Liver (tissue), 8 donors: ENCODE measurements at regions not wholly inside any gene's neighbourhood (a gene's known extent, or its start where the extent isn't known, plus 50 kb on each side); places are given as distances from the start of the nearest gene placed in this dataset.
A peak's percentile ranks its signal among the peaks of the same experiment; 100 is the strongest.
"Not testable (repeated sequence)": the region's sequence is repeated elsewhere in the genome, so short reads cannot be mapped to it uniquely, and the experiment has no call there.

Source experiments
- DNase-seq: peaks from one replicate; pipeline ENCODE4 v3.0.0-alpha.2; 2017; ENCODE audit warnings: low spot score
- H3K27ac ChIP-seq, 2 donors: one replicate each; pipeline ENCODE4 v1.7.0; 2013; ENCODE audit warnings: inconsistent platforms in 2 of 2, low read length in 2 of 2, control low read depth in 1 of 2, low read depth in 1 of 2, mild to moderate bottlenecking in 1 of 2
- H3K27me3 ChIP-seq, 4 donors: one replicate each; pipeline versions ENCODE4 v1.6.1 to v1.7.0; 2013; ENCODE audit warnings: low read length in 3 of 4, inconsistent platforms in 1 of 4, mild to moderate bottlenecking in 1 of 4, moderate library complexity in 1 of 4; ENCODE audit not compliant: control insufficient read depth in 4 of 4, insufficient read depth in 4 of 4
- H3K36me3 ChIP-seq, 4 donors: one replicate each; pipeline versions ENCODE4 v1.6.1 to v1.7.0; 2013; ENCODE audit warnings: low read length in 3 of 4, mild to moderate bottlenecking in 3 of 4, low read depth in 1 of 4, moderate library complexity in 1 of 4; ENCODE audit not compliant: control insufficient read depth in 4 of 4, insufficient read depth in 3 of 4
- H3K4me1 ChIP-seq, 4 donors: one replicate each; pipeline versions ENCODE4 v1.6.1 to v1.7.0; 2013; ENCODE audit warnings: low read length in 3 of 4, mild to moderate bottlenecking in 3 of 4, moderate library complexity in 1 of 4; ENCODE audit not compliant: control insufficient read depth in 4 of 4, insufficient read depth in 4 of 4
- H3K4me3 ChIP-seq, 3 donors: one replicate each; pipeline versions ENCODE4 v1.6.1 to v1.7.0; 2013; ENCODE audit warnings: low read length in 3 of 3, control low read depth in 1 of 3, low read depth in 1 of 3, mild to moderate bottlenecking in 1 of 3
- H3K9ac ChIP-seq, 2 donors: one replicate each; pipeline ENCODE4 v1.7.0; 2013; ENCODE audit warnings: low read length in 2 of 2, mild to moderate bottlenecking in 2 of 2, moderate library complexity in 2 of 2, control low read depth in 1 of 2, low read depth in 1 of 2
- H3K9me3 ChIP-seq, 4 donors: one replicate each; pipeline versions ENCODE4 v1.6.1 to v1.7.0; 2013; ENCODE audit warnings: low read length in 3 of 4; ENCODE audit not compliant: control insufficient read depth in 4 of 4
- ATF3 ChIP-seq: IDR thresholded peaks from 2 replicates; pipeline ENCODE4 v1.6.1; 2016; ENCODE audit warnings: antibody characterized with exemption
- CTCF ChIP-seq: fragments of 150-350 bp; IDR thresholded peaks from 2 replicates; pipeline ENCODE4 v1.5.1; 2017; ENCODE audit warnings: improper control_type of control experiment, low read depth, low read length; ENCODE audit not compliant: missing input control
- EGR1 ChIP-seq, 2 donors: IDR thresholded peaks; 2 replicates each; pipeline ENCODE4 v1.6.1; 2016 to 2018; ENCODE audit warnings: antibody characterized with exemption in 2 of 2, low read depth in 2 of 2
- FOXA1 ChIP-seq: IDR thresholded peaks from 2 replicates; pipeline ENCODE4 v1.6.1; 2016; ENCODE audit warnings: antibody characterized with exemption
- GABPA ChIP-seq, 2 donors: IDR thresholded peaks in 1 of 2; conservative IDR thresholded peaks in 1 of 2; 2 replicates each; pipeline ENCODE4 v1.6.1; 2016; ENCODE audit warnings: antibody characterized with exemption in 2 of 2, mild to moderate bottlenecking in 1 of 2, moderate library complexity in 1 of 2
- HNF4A ChIP-seq, 2 donors: conservative IDR thresholded peaks; 2 replicates each; pipeline ENCODE4 v1.6.1; 2016; ENCODE audit warnings: antibody characterized with exemption in 2 of 2, mild to moderate bottlenecking in 2 of 2
- HNF4G ChIP-seq: IDR thresholded peaks from 2 replicates; pipeline ENCODE4 v1.6.1; 2016; ENCODE audit warnings: antibody characterized with exemption
- JUND ChIP-seq, 2 donors: IDR thresholded peaks; 2 replicates each; pipeline ENCODE4 v1.6.1; 2016; ENCODE audit warnings: antibody characterized with exemption in 2 of 2
- MAX ChIP-seq: IDR thresholded peaks from 2 replicates; pipeline ENCODE4 v1.6.1; 2016; ENCODE audit warnings: antibody characterized with exemption
- NR2F2 ChIP-seq: IDR thresholded peaks from 2 replicates; pipeline ENCODE4 v1.6.1; 2016; ENCODE audit warnings: antibody characterized with exemption
- RAD21 ChIP-seq, 2 donors: IDR thresholded peaks; 2 replicates each; pipeline ENCODE4 v1.6.1; 2016; ENCODE audit warnings: antibody characterized with exemption in 2 of 2, mild to moderate bottlenecking in 2 of 2
- RXRA ChIP-seq, 2 donors: IDR thresholded peaks; 2 replicates each; pipeline ENCODE4 v1.6.1; 2017 to 2018; ENCODE audit warnings: antibody characterized with exemption in 2 of 2, mild to moderate bottlenecking in 1 of 2
- SP1 ChIP-seq: IDR thresholded peaks from 2 replicates; pipeline ENCODE4 v1.6.1; 2018; ENCODE audit warnings: antibody characterized with exemption, mild to moderate bottlenecking
- TAF1 ChIP-seq: conservative IDR thresholded peaks from 2 replicates; pipeline ENCODE4 v1.6.1; 2016; ENCODE audit warnings: antibody characterized with exemption, mild to moderate bottlenecking
- YY1 ChIP-seq: IDR thresholded peaks from 2 replicates; pipeline ENCODE4 v1.6.1; 2016; ENCODE audit warnings: antibody characterized with exemption, mild to moderate bottlenecking
- ZBTB33 ChIP-seq: IDR thresholded peaks from 2 replicates; pipeline ENCODE4 v1.6.1; 2016; ENCODE audit warnings: antibody characterized with exemption
- WGBS: extraction: QIAGEN DNeasy Blood & Tissue Kit; methylation state at CpG from one replicate; pipeline ENCODE4 v1.1.7; 2013; 5-methylcytosine and 5-hydroxymethylcytosine counted together
- donor health status: healthy.
- donor health status: healthy.
- donor health status: healthy.
- donor health status: healthy.
- donor health status: healthy.

- H3K4me1 ChIP-seq = peaks cover 7 to 49% (median 20%) of the 10 kb centered on the region in 4 donors
- no peak overlapping the region for H3K4me3 ChIP-seq
- H3K9me3 ChIP-seq = no peaks in the 10 kb centered on the region
- no peak for TF ChIP-seq HNF4A (conservative IDR thresholded peaks at IDR 0.05)
- no peak for TF ChIP-seq RXRA (IDR thresholded peaks at IDR 0.05)
- no peak for TF ChIP-seq EGR1 (IDR thresholded peaks at IDR 0.05; ENCODE audit: low read depth in 2 of 2)
- WGBS = 47% methylated on average over 6 of the region's 6 CpGs
- peak overlapping the region; percentile 87 to 95 for H3K27ac ChIP-seq
- no peaks in the 10 kb centered on the region for H3K36me3 ChIP-seq
- H3K27me3 ChIP-seq = no peaks in the 10 kb centered on the region
- DNase-seq = no peak
- H3K9ac ChIP-seq = peak overlapping the region in 1 of 2 donors; percentile 12
These were observed 95.9 kb upstream of the FGF3 start for GRCh38 chr11:69915151-69915500.

GRCh38 chr11:69915501-69916250, 96.5 kb upstream of the FGF3 start:
- no peaks in the 10 kb centered on the region for H3K9me3 ChIP-seq
- peak; percentile 87 for DNase-seq
- peak overlapping the region; percentile 62 to 86 for H3K9ac ChIP-seq
- H3K27ac ChIP-seq = peak overlapping the region; percentile 87 to 95
- 9% methylated on average over 18 of the region's 18 CpGs for WGBS
- no peaks in the 10 kb centered on the region for H3K27me3 ChIP-seq
- no peaks in the 10 kb centered on the region for H3K36me3 ChIP-seq
- H3K4me3 ChIP-seq = peak overlapping the region in 1 of 3 donors; percentile 2
- TF ChIP-seq CTCF (peak; percentile 62), NR2F2 (peak; percentile 90), ATF3 (no peak), RAD21 (IDR thresholded peaks at IDR 0.05) (peak; percentile 74 to 87), RXRA (IDR thresholded peaks at IDR 0.05) (peak; percentile 90 to 92), FOXA1 (no peak), MAX (no peak), JUND (IDR thresholded peaks at IDR 0.05) (no peak), HNF4A (conservative IDR thresholded peaks at IDR 0.05) (no peak), YY1 (no peak), ZBTB33 (no peak), EGR1 (IDR thresholded peaks at IDR 0.05; ENCODE audit: low read depth in 2 of 2) (no peak), HNF4G (no peak), TAF1 (no peak), GABPA (IDR thresholded peaks at IDR 0.05 in 1 of 2, conservative IDR thresholded peaks at IDR 0.05 in 1 of 2) (no peak), SP1 (peak; percentile 73)
- H3K4me1 ChIP-seq = peaks cover 7 to 48% (median 20%) of the 10 kb centered on the region in 4 donors

- 25% methylated on average over 8 of the region's 8 CpGs for WGBS
- H3K9me3 ChIP-seq, DNase-seq, H3K4me3 ChIP-seq, H3K36me3 ChIP-seq, H3K27me3 ChIP-seq: not testable (repeated sequence)
- Histone ChIP-seq H3K9ac (peak overlapping the region; percentile 62 to 86), H3K4me1 (peaks cover 7 to 42% (median 20%) of the 10 kb centered on the region in 4 donors), H3K27ac (peak overlapping the region; percentile 87 to 95)
These were observed 97.0 kb upstream of the FGF3 start for GRCh38 chr11:69916251-69916649.
